Heart left ventricle (tissue), 13 donors: ENCODE measurements at regions not wholly inside any gene's neighbourhood (a gene's known extent, or its start where the extent isn't known, plus 50 kb on each side); places are given as distances from the start of the nearest gene placed in this dataset.

Experiments used
- POLR2A ChIP-seq, 2 donors: fragments of 450-650 bp; IDR thresholded peaks; one replicate each; pipeline ENCODE4 v1.6.1; 2017; ENCODE audit warnings: antibody characterized with exemption in 2 of 2, mild to moderate bottlenecking in 2 of 2, moderate library complexity in 2 of 2
- TF ChIP-seq, protein P1 (sequence below), 12 donors: fragments of 200-600 bp; sonication (generic) in 4 of 12; IDR thresholded peaks; one replicate each; pipeline versions ENCODE4 v1.5.0 to v1.8.0; 2018 to 2022; ENCODE audit warnings: antibody characterized with exemption in 12 of 12, mild to moderate bottlenecking in 5 of 12
- donor health status: ischemic (EF 13 %, LVEDD 7.1; RV severe dilation, severe dysfunction).
- donor health status: DM: no; HTN: yes; CAD: no.
- donor health status: DM: no; HTN: no; CAD: no.
- donor health status: ischemic (EF 25% LVEDD 6.9; RV normal size, moderate dysfunction).
- donor health status: ischemic (EF 25% LVEDD 5.7; RV mildly dilated, moderate dysfunction).
- donor health status: ischemic (EF 35%, LVEDD 5.7; RV mildly dilated, moderate dysfunction).
- donor health status: nonischemic (EF 11% LVEDD 7.7; RV severe dilation, severe dysfunction).
- donor health status: DM: yes; HTN: yes; CAD: no.
- donor health status: PGD.
- donor health status: ischemic (EF 29% LVEDD 5.4; RV normal size, mild dysfunction).
- donor health status: nonischemic (EF 23%, LVEDD 6.1; RV moderate dilation, normal function).

DNA sequence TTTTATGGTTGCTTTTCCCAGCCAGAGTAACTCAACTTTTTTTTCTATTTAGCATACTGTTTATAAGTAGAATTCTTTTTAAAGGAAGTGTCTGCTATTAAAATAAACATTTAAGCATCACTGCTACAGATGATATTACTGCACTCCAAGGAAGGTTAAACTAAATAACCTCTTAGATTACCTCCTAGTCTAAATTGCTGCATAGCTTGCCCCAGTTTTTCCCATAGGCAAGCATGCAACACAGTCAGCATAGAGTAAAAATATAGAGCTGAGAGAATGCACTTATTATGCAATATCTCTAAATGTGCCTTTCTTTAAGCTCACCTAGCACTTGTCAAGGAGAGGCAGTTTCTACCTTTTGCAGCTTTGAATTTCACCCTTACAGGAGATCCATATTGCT is 1392.4 kb upstream of the CELF2 start:
- TF ChIP-seq, protein P1, sequence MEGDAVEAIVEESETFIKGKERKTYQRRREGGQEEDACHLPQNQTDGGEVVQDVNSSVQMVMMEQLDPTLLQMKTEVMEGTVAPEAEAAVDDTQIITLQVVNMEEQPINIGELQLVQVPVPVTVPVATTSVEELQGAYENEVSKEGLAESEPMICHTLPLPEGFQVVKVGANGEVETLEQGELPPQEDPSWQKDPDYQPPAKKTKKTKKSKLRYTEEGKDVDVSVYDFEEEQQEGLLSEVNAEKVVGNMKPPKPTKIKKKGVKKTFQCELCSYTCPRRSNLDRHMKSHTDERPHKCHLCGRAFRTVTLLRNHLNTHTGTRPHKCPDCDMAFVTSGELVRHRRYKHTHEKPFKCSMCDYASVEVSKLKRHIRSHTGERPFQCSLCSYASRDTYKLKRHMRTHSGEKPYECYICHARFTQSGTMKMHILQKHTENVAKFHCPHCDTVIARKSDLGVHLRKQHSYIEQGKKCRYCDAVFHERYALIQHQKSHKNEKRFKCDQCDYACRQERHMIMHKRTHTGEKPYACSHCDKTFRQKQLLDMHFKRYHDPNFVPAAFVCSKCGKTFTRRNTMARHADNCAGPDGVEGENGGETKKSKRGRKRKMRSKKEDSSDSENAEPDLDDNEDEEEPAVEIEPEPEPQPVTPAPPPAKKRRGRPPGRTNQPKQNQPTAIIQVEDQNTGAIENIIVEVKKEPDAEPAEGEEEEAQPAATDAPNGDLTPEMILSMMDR (IDR thresholded peaks at IDR 0.05) = no peak
- TF ChIP-seq POLR2A (IDR thresholded peaks at IDR 0.05) = no peak
